Parathyroid adenoma (tissue), 2 donors: ENCODE measurements at regions not wholly inside any gene's neighbourhood (a gene's known extent, or its start where the extent isn't known, plus 50 kb on each side); places are given as distances from the start of the nearest gene placed in this dataset.
"Not testable (repeated sequence)": the region's sequence is repeated elsewhere in the genome, so short reads cannot be mapped to it uniquely, and the experiment has no call there.

ENCODE experiments used
- H2AFZ ChIP-seq: fragments of 300-600 bp; sonication (generic); one replicate; pipeline ENCODE4 v1.7.0; 2017; ENCODE audit warnings: antibody characterized with exemption, mild to moderate bottlenecking
- H3K27ac ChIP-seq: fragments of 300-600 bp; sonication (generic); one replicate; pipeline ENCODE4 v1.7.0; 2017
- H3K27me3 ChIP-seq: fragments of 300-600 bp; sonication (generic); one replicate; pipeline ENCODE4 v1.7.0; 2017; ENCODE audit warnings: low read length; ENCODE audit not compliant: control insufficient read depth, insufficient read depth
- H3K36me3 ChIP-seq: fragments of 300-600 bp; sonication (generic); one replicate; pipeline ENCODE4 v1.7.0; 2017; ENCODE audit warnings: low read length; ENCODE audit not compliant: control insufficient read depth, insufficient read depth
- H3K4me1 ChIP-seq: fragments of 300-600 bp; sonication (generic); one replicate; pipeline ENCODE4 v1.7.0; 2017; ENCODE audit warnings: control low read depth
- H3K4me2 ChIP-seq: fragments of 300-600 bp; sonication (generic); one replicate; pipeline ENCODE4 v1.7.0; 2017; ENCODE audit warnings: low read length
- H3K4me3 ChIP-seq: fragments of 300-600 bp; sonication (generic); one replicate; pipeline ENCODE4 v1.7.0; 2017; ENCODE audit warnings: low read depth, low read length
- H3K79me2 ChIP-seq: fragments of 300-600 bp; sonication (generic); one replicate; pipeline ENCODE4 v1.7.0; 2017; ENCODE audit warnings: control low read depth
- H3K9ac ChIP-seq: fragments of 300-600 bp; sonication (generic); one replicate; pipeline ENCODE4 v1.7.0; 2017; ENCODE audit warnings: mild to moderate bottlenecking
- H3K9me3 ChIP-seq: fragments of 300-600 bp; sonication (generic); one replicate; pipeline ENCODE4 v1.7.0; 2017; ENCODE audit warnings: low read length; ENCODE audit not compliant: control insufficient read depth
- TF ChIP-seq, protein P1 (sequence below): fragments of 300-600 bp; sonication (generic); IDR thresholded peaks from one replicate; pipeline ENCODE4 v1.7.0; 2017; ENCODE audit warnings: antibody characterized with exemption, mild to moderate bottlenecking
- donor health status: primary hyperparathyroidism.

DNA sequence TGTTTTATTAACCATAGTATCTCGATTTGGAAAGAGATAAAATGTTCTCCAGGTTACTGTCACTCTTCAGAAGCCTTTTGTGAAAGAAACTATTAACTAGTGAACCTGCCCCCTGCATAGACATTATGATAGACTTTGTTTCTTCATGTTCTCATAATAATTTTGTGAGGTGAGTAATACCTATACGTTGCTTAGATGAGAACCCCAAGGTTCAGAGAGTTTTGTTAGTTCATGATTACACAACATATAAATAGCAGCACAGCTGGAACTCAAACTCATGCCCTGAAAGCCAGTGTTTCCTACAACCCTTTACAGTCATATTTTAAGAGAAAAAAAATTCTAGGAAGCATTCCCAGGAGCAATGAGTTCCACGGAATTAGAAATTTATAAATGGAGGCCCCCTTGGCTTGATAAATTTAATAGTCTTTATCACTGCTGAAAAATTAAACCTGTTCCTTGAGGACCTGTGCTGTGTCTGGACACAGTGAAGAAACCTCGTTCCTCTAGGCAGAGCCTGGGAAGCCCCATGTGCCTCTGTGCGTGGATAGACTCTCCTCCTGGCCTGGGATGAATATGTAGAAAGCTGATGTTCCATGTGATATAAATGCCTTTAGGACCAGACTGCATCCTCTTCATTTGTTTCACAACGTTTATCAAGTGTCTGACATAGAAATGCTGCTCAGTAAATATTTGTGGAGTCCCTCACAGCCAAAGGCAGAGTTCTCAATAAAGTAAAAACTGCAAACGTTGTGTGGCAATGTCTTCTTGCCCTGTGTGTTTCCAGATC lies 1257.0 kb upstream of the GYPC start:
- H3K79me2 ChIP-seq: no peaks in the 10 kb centered on the region
- no peak overlapping the region for H3K4me2 ChIP-seq
- no peak overlapping the region for H2AFZ ChIP-seq
- no peaks in the 10 kb centered on the region for H3K36me3 ChIP-seq
- no peaks in the 10 kb centered on the region for H3K9me3 ChIP-seq
- no peak overlapping the region for H3K4me3 ChIP-seq
- TF ChIP-seq, protein P1, sequence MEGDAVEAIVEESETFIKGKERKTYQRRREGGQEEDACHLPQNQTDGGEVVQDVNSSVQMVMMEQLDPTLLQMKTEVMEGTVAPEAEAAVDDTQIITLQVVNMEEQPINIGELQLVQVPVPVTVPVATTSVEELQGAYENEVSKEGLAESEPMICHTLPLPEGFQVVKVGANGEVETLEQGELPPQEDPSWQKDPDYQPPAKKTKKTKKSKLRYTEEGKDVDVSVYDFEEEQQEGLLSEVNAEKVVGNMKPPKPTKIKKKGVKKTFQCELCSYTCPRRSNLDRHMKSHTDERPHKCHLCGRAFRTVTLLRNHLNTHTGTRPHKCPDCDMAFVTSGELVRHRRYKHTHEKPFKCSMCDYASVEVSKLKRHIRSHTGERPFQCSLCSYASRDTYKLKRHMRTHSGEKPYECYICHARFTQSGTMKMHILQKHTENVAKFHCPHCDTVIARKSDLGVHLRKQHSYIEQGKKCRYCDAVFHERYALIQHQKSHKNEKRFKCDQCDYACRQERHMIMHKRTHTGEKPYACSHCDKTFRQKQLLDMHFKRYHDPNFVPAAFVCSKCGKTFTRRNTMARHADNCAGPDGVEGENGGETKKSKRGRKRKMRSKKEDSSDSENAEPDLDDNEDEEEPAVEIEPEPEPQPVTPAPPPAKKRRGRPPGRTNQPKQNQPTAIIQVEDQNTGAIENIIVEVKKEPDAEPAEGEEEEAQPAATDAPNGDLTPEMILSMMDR: no peak
- H3K4me1 ChIP-seq: no peaks in the 10 kb centered on the region
- H3K27me3 ChIP-seq: no peaks in the 10 kb centered on the region
- H3K27ac ChIP-seq: no peak overlapping the region
- H3K9ac ChIP-seq: no peak overlapping the region

DNA sequence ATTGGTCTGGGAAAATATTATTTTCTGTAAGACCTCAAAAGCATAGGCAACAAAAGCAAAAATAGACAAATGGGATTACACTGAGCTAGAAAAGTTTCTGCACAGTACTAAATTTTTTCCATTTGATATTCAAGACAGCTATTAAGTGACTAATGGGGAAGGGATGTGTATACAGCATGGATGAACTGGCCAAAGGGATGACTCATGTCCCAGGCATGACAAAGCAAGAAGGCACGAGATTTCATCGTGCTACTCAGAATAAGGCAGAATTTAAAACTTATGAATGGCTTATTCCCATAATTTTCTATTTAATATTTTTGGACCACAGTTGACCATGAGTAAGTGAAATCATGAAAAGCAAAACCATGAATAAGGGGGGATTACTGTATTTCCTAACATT lies 1250.1 kb upstream of the GYPC start:
- Histone ChIP-seq H3K79me2 (no peaks in the 10 kb centered on the region), H3K9me3 (no peaks in the 10 kb centered on the region), H3K4me3 (no peak overlapping the region), H3K4me1 (no peaks in the 10 kb centered on the region), H3K4me2 (no peak overlapping the region), H2AFZ (no peak overlapping the region), H3K27ac (no peak overlapping the region), H3K27me3 (no peaks in the 10 kb centered on the region), H3K36me3 (no peaks in the 10 kb centered on the region), H3K9ac (no peak overlapping the region)
- TF ChIP-seq, protein P1: no peak

DNA sequence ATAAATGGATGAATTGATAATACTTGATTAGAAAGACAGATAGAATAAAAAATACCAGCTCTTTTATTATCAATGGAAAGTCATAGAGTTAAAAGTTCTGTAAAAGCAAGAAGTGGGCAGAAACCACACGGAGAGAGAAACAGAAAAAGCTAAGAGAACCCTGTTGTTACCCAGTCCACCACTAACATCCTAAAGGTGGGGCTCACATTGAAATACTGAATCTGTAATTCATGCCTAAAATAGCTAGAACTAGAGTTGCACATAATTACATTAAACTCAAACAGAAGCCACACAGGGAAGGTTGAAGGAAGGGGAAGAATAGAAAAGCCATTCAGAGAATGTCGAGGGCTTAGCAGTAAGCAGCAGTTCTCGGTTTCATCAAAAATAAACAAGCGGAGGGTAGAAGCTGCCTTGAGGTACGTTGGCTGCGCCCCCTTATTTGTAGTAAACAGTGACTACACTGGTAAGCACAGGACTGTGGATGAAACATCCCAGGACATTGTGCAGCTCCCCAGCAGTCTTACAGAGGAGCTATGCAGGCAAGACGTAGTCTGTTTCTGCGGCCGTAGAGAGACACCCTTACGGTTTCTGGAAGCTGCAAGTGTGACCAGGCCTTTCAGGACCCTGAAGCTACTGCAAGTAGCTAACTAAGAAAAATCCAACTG lies 1247.0 kb upstream of the GYPC start:
- H3K9ac ChIP-seq: no peak overlapping the region
- H2AFZ ChIP-seq: no peak overlapping the region
- H3K27ac ChIP-seq: no peak overlapping the region
- TF ChIP-seq, protein P1: no peak
- no peaks in the 10 kb centered on the region for H3K9me3 ChIP-seq
- no peaks in the 10 kb centered on the region for H3K79me2 ChIP-seq
- no peak overlapping the region for H3K4me2 ChIP-seq
- H3K27me3 ChIP-seq: no peaks in the 10 kb centered on the region
- no peak overlapping the region for H3K4me3 ChIP-seq
- H3K4me1 ChIP-seq: no peaks in the 10 kb centered on the region
- H3K36me3 ChIP-seq: no peaks in the 10 kb centered on the region

DNA sequence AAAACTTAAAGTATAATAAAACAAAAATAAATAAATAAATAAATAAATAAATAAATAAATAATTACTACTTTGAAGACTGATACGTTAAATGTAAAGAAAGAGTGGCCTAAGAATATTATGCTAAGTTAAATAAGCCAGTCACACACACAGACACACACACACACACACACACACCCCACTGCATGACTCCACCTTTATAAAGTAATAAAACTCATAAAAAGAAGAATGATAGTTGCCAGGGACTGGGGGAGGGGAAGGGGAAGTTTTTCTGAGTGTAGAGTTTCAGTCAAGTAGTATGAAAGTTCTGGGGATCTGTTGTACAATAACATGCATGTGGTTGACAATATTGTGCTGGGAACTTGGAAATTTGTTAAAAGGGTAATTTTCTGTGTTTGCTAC lies 1237.5 kb upstream of the GYPC start:
- H3K4me2 ChIP-seq: no peak overlapping the region
- no peaks in the 10 kb centered on the region for H3K36me3 ChIP-seq
- no peaks in the 10 kb centered on the region for H3K9me3 ChIP-seq
- no peaks in the 10 kb centered on the region for H3K4me1 ChIP-seq
- no peak overlapping the region for H3K27ac ChIP-seq
- no peaks in the 10 kb centered on the region for H3K27me3 ChIP-seq
- H3K9ac ChIP-seq: no peak overlapping the region
- TF ChIP-seq, protein P1: no peak
- no peak overlapping the region for H3K4me3 ChIP-seq
- H3K79me2 ChIP-seq: no peaks in the 10 kb centered on the region
- no peak overlapping the region for H2AFZ ChIP-seq

DNA sequence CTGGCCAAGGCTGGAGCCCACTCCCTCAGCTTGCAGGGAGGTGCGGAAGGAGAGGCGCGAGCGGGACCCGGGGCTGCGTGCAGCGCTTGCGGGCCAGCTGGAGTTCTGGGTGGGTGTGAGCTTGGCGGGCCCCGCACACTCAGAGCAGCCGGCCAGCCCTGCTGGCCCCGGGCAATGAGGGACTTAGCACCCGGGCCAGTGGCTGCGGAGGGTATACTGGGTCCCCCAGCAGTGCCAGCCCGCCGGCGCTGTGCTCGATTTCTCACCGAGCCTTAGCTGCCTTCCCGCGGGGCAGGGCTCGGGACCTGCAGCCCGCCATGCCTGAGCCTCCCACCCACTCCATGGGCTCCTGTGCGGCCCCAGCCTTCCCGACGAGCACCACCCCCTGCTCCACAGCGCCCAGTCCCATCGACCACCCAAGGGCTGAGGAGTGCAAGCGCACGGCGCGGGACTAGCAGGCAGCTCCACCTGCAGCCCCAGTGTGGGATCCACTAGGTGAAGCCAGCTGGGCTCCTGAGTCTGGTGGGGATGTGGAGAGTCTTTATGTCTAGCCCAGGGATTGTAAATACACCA lies 1233.7 kb upstream of the GYPC start:
- not testable (repeated sequence) for H3K4me1 ChIP-seq, H3K9ac ChIP-seq, H3K36me3 ChIP-seq, H3K4me3 ChIP-seq, H3K27me3 ChIP-seq, H3K79me2 ChIP-seq, H3K4me2 ChIP-seq, H3K9me3 ChIP-seq, H2AFZ ChIP-seq, H3K27ac ChIP-seq
